Fibroblast of gingiva (primary cell): ENCODE measurements at regions not wholly inside any gene's neighbourhood (a gene's known extent, or its start where the extent isn't known, plus 50 kb on each side); places are given as distances from the start of the nearest gene placed in this dataset.

ENCODE experiments used
- DNase-seq: peaks from one replicate; pipeline ENCODE4 v3.0.0-alpha.2; 2011; ENCODE audit warnings: low read depth

DNA sequence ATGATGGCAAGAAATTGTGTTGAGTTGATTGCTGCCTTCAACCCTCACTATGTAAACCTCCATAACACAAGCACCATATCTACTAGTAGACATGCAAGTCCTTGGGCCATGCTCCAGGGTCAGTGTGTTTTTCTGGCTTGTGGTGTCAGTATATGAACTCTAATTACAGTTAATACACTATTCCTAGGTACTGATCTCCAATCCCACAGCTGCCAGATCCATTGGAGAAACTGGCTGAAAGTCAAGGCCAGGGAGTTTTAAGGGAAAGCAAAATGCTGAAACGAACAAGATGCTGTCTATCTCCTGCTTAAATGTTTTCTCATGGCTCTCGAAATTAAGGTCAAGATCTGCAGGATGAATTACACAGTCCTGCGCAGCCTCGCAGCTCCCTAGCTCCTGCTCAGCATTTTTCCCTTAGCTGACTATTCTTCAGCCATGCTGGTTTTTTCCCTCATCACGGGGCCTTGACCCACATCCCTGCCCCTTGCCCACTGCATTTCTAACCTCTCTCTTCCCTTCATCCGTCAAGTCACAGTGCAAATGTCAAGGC, 425.0 kb upstream of the ADAMTS9 start:
- DNase-seq = no peak

DNA sequence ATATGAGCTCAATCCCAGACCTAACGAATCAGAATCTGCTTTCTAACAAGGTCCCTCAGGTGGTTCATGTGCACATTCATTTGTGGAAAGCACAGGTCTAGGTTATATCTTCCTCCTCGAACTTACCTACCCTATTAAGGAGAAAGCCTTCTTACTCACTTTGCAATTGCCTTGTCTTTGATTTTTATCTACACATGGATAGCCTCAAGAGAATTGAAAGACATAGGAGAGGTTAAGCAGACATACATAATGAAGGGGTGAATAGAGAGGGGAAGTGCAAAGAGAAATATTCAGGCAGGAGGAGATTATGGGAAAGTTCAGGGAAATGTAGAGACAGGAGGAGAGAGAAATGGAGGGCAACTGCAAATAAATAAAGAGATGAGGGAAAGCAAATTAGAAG, 422.9 kb upstream of the ADAMTS9 start:
- DNase-seq = no peak

DNA sequence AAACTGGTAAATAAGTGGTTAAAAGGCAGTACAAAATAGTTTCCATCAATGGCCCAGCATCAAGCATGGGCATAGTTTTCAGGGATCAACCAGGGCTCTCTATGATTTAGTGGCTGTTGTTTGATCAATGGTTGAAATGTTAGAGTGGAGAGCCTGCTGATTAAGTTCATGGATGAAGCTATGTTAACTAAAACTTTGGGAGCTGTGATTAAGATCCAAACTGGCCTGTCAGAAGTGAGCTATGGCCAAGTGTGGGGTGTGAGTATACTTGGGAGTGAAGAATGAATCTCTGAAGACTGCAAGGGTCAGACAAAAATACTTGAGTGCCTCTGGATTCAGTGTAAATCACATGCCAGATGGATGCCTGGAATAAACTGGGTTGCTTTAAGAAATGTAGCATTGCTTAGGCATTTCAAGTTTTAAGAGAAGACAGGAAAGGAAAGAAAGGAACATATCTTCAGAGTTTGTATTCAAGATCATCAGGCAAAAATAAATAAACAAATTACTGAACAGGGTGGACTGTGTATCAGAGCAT, 422.2 kb upstream of the ADAMTS9 start:
- no peak for DNase-seq

- DNase-seq = no peak
These were observed 419.4 kb upstream of the ADAMTS9 start for GRCh38 chr3:65107174-65107573.

GRCh38 chr3:65101450-65101849, 413.6 kb upstream of the ADAMTS9 start:
- DNase-seq = no peak

DNA sequence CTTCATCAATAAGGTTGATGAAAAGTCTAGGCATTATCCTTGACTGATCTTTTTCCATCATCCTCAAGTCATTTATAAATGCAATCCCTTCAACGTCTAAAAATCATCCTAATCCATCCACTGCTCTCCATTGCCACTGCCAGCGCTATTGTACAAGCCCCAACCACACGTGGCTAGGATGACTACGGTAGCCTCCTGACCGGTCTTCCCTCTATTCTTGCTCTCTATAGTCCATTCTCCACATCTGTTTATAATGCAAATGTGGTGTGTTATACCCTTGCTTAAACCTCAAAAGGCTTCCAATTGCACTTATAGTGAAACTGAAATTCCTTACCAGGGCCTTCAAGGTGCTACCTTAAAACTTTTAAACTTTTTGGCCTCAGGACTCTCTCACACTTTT, 410.6 kb upstream of the ADAMTS9 start:
- DNase-seq = no peak

GRCh38 chr3:65096110-65096745, 408.4 kb upstream of the ADAMTS9 start:
- no peak for DNase-seq

GRCh38 chr3:65094723-65095122, 406.9 kb upstream of the ADAMTS9 start:
- no peak for DNase-seq

DNA sequence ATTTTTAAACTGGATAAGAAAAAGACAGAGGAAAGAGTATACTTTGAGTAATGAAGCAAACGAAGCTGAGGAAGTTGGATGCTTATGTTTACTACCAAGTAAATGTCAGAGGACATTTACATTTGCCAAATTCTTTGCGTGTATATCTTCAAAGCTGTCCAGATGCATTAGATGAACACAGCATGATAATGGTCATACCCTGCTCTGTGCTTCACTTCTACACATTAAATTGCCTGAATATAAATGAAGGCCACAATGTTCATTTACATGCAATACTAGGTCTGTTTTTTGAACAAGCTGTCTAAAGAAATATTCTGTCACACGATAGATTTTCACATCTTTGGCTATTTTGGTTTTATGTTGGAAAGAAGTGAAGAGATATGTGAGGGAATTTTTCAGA, 405.8 kb upstream of the ADAMTS9 start:
- no peak for DNase-seq

DNA sequence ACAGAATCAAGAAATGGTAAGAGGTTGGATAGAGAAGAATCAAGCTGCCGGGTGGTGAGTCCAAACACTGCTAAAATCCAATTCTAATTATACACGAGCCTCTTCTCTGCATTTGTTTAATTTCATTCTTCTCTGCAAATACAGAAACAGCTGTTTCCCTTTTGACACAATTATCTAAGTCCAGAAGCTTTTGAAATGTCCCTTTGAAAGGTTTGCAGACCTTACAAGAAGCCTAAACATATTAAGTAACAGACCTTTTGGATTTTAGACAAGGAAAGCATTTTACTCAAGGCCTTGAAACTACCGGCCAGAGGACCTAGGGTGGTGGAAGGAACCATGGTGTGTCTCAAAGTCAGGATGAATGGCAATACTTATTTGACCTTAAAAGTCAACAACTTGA, 403.8 kb upstream of the ADAMTS9 start:
- DNase-seq = no peak

GRCh38 chr3:65083240-65083639, 395.4 kb upstream of the ADAMTS9 start:
- DNase-seq = no peak

DNA sequence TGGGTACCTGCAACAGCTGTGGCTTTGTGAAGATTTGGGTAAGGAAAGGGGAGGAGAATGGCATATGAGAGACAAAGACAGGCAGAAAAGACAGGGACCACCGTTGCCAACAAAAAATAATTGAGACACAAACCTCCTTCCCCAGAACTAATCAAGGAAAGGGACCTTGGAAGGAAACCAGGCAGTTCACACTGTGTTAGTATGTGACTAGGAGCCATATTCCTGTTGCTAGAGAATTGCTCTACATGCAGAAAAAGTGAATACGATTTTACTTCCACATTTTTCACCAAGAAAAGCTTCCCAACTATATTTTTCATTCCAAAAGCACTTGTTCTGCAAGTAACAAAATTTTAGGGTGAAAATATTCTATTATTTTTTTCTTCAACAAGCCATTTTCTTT, 393.7 kb upstream of the ADAMTS9 start:
- DNase-seq = no peak

- no peak for DNase-seq
These were observed 392.6 kb upstream of the ADAMTS9 start for GRCh38 chr3:65080432-65080831.

DNA sequence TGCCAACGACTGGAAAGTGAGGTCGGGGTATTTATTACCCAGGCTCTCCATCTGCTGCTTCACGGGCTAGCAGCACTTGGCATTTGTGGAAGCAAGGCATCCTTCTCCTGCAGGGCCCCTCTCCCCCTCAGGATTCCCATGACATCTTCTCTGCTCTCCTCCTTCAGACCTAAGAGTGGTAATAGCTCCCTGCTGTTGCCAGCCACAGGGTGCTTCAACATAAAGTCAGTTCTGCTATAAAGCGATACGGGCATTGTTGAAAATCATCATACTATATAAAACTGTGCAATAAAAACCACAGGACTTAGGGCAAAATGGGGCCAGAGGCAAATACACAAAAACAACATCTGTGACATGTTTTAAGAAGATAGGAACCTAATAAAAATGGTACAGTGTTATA, 391.8 kb upstream of the ADAMTS9 start:
- DNase-seq = no peak

- no peak for DNase-seq
These were observed 390.9 kb upstream of the ADAMTS9 start for GRCh38 chr3:65078748-65079147.

DNA sequence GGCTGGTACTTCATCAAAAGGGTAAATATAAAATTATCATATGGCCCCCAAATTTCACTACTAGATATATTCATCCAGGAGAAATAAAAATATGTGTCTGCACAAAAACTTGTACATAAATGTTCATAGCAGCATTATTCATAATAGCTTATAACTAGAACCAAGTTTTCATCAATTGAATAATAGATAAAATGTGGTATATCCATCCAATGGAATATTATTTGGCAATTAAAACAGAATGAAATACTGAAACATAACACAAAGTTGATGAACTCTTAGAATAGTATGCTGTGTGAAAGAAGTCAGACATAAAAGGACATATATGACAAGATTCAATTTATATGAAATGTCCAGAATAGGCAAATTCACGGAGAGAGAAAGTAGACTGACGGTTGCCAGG, 389.3 kb upstream of the ADAMTS9 start:
- no peak for DNase-seq

GRCh38 chr3:65070968-65071367, 383.2 kb upstream of the ADAMTS9 start:
- DNase-seq = no peak

DNA sequence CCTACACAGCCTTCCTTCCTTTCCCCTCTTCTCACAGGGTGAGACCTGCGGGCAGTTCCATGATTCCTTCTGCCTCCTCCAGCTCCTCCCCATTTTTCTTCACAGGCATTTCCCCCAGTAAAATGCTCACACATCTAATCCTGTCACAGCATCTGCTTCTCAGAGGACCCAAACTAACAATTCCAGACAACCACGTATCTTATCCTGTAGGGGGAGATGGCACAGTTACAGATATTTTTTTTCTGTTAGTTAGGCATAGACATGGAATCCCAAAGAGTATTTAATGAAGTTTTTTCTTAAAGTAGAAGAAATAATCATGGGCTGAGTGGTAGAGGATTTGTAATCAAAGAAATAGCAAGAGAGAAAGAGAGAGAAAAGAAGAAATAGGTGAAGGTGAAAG, 373.1 kb upstream of the ADAMTS9 start:
- DNase-seq = no peak

- no peak for DNase-seq
These were observed 364.3 kb upstream of the ADAMTS9 start for GRCh38 chr3:65052101-65052500.

GRCh38 chr3:65048151-65048550, 360.4 kb upstream of the ADAMTS9 start:
- DNase-seq = no peak

GRCh38 chr3:65045138-65045537, 357.3 kb upstream of the ADAMTS9 start:
- no peak for DNase-seq

DNA sequence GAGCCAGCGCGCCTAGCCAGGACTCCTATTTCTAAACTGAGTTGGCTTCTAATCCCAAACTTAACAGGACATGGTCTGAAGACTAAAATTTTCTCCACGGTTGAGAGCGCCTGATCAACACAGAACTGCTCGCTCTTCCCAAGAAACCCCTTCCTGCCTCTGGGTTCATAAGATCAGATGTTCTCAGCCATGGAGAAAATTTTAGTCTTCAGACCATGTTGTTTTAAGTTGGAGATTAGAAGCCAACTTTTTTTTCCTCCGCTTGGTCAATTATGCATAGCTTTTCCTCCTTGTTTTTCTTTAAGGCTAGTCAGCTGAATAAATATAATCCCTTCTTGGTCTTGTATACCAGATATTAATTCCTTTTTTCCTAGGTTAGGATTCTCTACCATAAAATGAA, 356.6 kb upstream of the ADAMTS9 start:
- DNase-seq = no peak

- DNase-seq = no peak
These were observed 354.9 kb upstream of the ADAMTS9 start for GRCh38 chr3:65042675-65043074.

GRCh38 chr3:65039754-65040210, 352.0 kb upstream of the ADAMTS9 start:
- DNase-seq = no peak
